GM20000 (cell line): ENCODE measurements at regions not wholly inside any gene's neighbourhood (a gene's known extent, or its start where the extent isn't known, plus 50 kb on each side); places are given as distances from the start of the nearest gene placed in this dataset.

Experiments
- DNase-seq: peaks from one replicate; pipeline ENCODE4 v3.0.0; 2012; ENCODE audit warnings: low spot score
- CTCF ChIP-seq: IDR thresholded peaks from 2 replicates; pipeline ENCODE4 v1.5.1; 2012; ENCODE audit warnings: mild to moderate bottlenecking, control low read depth; ENCODE audit errors: extremely low read depth, missing control alignments

DNA sequence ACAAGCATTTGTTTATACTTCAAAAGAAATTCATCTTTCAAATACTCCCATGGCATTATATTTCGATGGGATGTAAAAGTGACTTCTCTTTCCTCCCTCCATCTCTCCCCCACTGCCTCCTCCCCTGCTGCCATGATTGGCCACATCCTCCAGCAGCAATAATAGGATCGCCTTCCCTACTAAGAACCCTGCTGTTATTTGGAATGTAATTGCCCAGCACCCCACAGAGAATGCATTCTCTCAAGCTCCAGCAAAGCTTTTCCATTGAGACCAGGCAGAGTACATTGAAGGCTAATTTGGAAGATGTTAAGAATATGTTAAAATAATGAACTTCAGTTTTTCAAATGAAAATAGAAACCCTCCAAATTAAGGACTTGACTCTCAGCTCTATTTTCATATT lies 375.4 kb upstream of the ACVR2A start:
- TF ChIP-seq CTCF = no peak
- DNase-seq = no peak

- DNase-seq = no peak
- TF ChIP-seq CTCF = no peak
Measured at GRCh38 chr2:147468963-147469362, 375.9 kb upstream of the ACVR2A start.

DNA sequence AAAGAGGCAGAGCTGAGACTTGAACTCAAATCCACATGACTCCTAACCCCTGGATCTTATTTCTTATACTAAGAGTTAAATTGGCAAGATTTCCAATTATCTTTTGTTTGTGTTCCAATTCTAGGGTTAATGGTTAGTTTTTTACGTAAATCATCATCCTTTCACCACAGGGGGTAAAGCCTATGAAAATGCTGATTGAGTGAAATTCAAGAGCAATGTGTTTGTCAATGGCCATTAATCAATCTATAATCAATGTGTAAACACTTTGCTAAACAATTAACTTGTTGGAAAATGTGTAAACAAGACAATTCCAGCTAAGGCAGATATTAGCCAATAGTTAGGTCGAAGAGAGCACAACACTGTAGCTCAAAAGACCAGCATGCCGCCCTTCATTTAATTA lies 376.5 kb upstream of the ACVR2A start:
- no peak for TF ChIP-seq CTCF
- DNase-seq = no peak

DNA sequence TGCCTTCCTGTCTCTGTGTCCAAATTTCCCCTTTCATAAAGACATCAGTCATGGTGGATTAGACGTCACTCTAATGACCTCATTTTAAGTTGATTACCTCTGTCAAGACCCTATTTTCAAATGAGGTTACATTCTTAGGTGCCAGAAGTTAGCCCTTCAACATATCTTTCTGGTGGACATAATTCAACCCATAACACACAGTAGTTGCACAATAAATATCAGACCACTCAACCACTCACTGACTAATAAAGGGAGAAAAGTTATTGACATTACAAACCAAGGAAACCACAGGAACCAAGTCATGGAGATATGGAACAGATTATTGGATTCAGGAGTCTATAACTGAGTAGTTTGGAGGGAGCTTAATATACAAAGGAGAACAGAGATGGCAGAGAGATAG lies 377.4 kb upstream of the ACVR2A start:
- DNase-seq = no peak
- no peak for TF ChIP-seq CTCF

DNA sequence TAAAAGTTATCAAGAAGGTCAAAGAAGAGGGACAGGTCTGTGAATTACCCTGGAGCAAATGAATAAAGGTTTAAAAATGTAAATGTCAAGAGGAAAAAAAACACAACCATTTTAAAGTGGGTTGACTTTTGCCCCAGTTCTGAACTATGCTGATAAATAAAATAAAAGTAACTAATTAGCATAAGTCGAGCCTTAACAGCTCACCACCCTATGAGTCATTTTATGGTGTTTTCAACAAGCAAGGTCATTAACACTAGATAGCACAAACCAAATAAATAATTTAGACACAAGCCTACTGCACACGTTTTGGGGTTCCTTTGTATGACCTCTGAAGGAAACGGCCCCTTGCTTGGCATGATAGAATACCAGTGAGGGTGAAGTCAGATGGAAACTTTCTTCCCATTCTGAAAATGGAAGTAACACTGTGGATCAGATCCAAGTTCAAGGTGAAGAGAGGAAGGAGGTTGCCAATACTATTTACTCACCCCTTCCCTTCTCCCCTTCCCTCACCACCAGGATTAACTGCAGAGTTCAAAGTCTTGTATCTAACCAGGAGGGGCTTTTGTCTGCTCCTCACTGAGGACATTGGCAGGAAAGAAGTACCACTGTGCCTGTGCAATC lies 380.0 kb upstream of the ACVR2A start:
- no peak for TF ChIP-seq CTCF

GRCh38 chr2:147463881-147464520 lies 380.8 kb upstream of the ACVR2A start:
- peak; percentile 21 for DNase-seq
- no peak for TF ChIP-seq CTCF

More for the DNA sequence above, 380.0 kb upstream of the ACVR2A start:
- no peak for DNase-seq

GRCh38 chr2:147460155-147460554 lies 384.7 kb upstream of the ACVR2A start:
- no peak for DNase-seq
- TF ChIP-seq CTCF = no peak
